H9 (cell line): ENCODE measurements at regions not wholly inside any gene's neighbourhood (a gene's known extent, or its start where the extent isn't known, plus 50 kb on each side); places are given as distances from the start of the nearest gene placed in this dataset.

Experiments used
- DNase-seq: peaks from one replicate; pipeline ENCODE4 v3.0.0-alpha.2; 2017
- H2AFZ ChIP-seq: one replicate; pipeline ENCODE4 v1.6.1; 2013; ENCODE audit warnings: mild to moderate bottlenecking, low read length, control low read depth, moderate library complexity
- H2AK5ac ChIP-seq: 2 replicates; pipeline ENCODE4 v1.6.1; 2013; ENCODE audit warnings: low read length, control low read depth, mixed read lengths; ENCODE audit not compliant: insufficient read length
- H2BK120ac ChIP-seq: one replicate; pipeline ENCODE4 v1.6.1; 2013; ENCODE audit warnings: low read depth, mild to moderate bottlenecking, low read length, control low read depth, inconsistent platforms; ENCODE audit not compliant: poor library complexity, severe bottlenecking
- H2BK12ac ChIP-seq: 2 replicates; pipeline ENCODE4 v1.6.1; 2013; ENCODE audit warnings: low read length, control low read depth, mixed read lengths, low read depth; ENCODE audit not compliant: insufficient read length
- H2BK15ac ChIP-seq: 2 replicates; pipeline ENCODE4 v1.6.1; 2013; ENCODE audit warnings: low read depth, low read length, control low read depth
- H2BK20ac ChIP-seq: one replicate; pipeline ENCODE4 v1.6.1; 2013; ENCODE audit warnings: low read depth, mild to moderate bottlenecking, low read length, control low read depth, inconsistent platforms; ENCODE audit not compliant: poor library complexity, severe bottlenecking
- H2BK5ac ChIP-seq: 2 replicates; pipeline ENCODE4 v1.6.1; 2013; ENCODE audit warnings: low read length, control low read depth, mixed read lengths; ENCODE audit not compliant: insufficient read length
- H3K14ac ChIP-seq: 2 replicates; pipeline ENCODE4 v1.6.1; 2013; ENCODE audit warnings: low read length, control low read depth; ENCODE audit not compliant: insufficient read depth
- H3K18ac ChIP-seq: 2 replicates; pipeline ENCODE4 v1.6.1; 2013; ENCODE audit warnings: low read depth, mild to moderate bottlenecking, mixed read lengths, low read length, control low read depth; ENCODE audit not compliant: insufficient read length
- H3K23ac ChIP-seq: 2 replicates; pipeline ENCODE4 v1.6.1; 2013; ENCODE audit warnings: low read length, control low read depth, mixed read lengths, low read depth; ENCODE audit not compliant: insufficient read length
- H3K23me2 ChIP-seq: 2 replicates; pipeline ENCODE4 v1.6.1; 2013; ENCODE audit warnings: low read depth, mild to moderate bottlenecking, mixed read lengths, low read length, control low read depth; ENCODE audit not compliant: insufficient read length, poor library complexity, severe bottlenecking
- H3K27ac ChIP-seq: 2 replicates; pipeline ENCODE4 v1.5.1; 2013; ENCODE audit warnings: low read length, control low read depth, mixed read lengths, low read depth; ENCODE audit not compliant: insufficient read length
- H3K27me3 ChIP-seq: 2 replicates; pipeline ENCODE4 v1.6.1; 2013; ENCODE audit warnings: low read length, control low read depth, inconsistent platforms; ENCODE audit not compliant: insufficient read depth
- H3K4ac ChIP-seq: 2 replicates; pipeline ENCODE4 v1.6.1; 2013; ENCODE audit warnings: low read depth, mild to moderate bottlenecking, control low read depth, inconsistent platforms, low read length, moderate library complexity
- H3K4me1 ChIP-seq: 2 replicates; pipeline ENCODE4 v1.6.1; 2013; ENCODE audit warnings: low read length, control low read depth, inconsistent platforms; ENCODE audit not compliant: insufficient read depth
- H3K4me2 ChIP-seq: 2 replicates; pipeline ENCODE4 v1.6.1; 2013; ENCODE audit warnings: low read length, control low read depth, mixed read lengths; ENCODE audit not compliant: insufficient read length, insufficient read depth
- H3K56ac ChIP-seq: 2 replicates; pipeline ENCODE4 v1.6.1; 2013; ENCODE audit warnings: low read depth, mild to moderate bottlenecking, mixed read lengths, low read length, control low read depth; ENCODE audit not compliant: insufficient read length
- H3K79me1 ChIP-seq: 2 replicates; pipeline ENCODE4 v1.6.1; 2013; ENCODE audit warnings: low read depth, mild to moderate bottlenecking, moderate library complexity, low read length, control low read depth, inconsistent platforms; ENCODE audit not compliant: insufficient read depth, poor library complexity, severe bottlenecking
- H3K79me2 ChIP-seq: 2 replicates; pipeline ENCODE4 v1.6.1; 2013; ENCODE audit warnings: low read length, control low read depth, inconsistent platforms; ENCODE audit not compliant: insufficient read depth
- H3K9ac ChIP-seq: 2 replicates; pipeline ENCODE4 v1.6.1; 2013; ENCODE audit warnings: low read length, control low read depth, mixed read lengths; ENCODE audit not compliant: insufficient read length; ENCODE audit errors: extremely low read depth
- H3K9me3 ChIP-seq: one replicate; pipeline ENCODE4 v1.6.1; 2013; ENCODE audit warnings: low read depth, low read length, inconsistent platforms; ENCODE audit not compliant: control insufficient read depth
- H3T11ph ChIP-seq: one replicate; pipeline ENCODE4 v1.6.1; 2013; ENCODE audit warnings: mild to moderate bottlenecking, low read length, control low read depth, inconsistent platforms
- H4K20me1 ChIP-seq: one replicate; pipeline ENCODE4 v1.6.1; 2013; ENCODE audit not compliant: control insufficient read depth, insufficient read length, insufficient read depth
- H4K5ac ChIP-seq: 2 replicates; pipeline ENCODE4 v1.6.1; 2013; ENCODE audit warnings: low read depth, mild to moderate bottlenecking, mixed read lengths, low read length, control low read depth; ENCODE audit not compliant: insufficient read length
- H4K8ac ChIP-seq: replicated peaks from 2 replicates; pipeline ENCODE4 v1.6.1; 2013; ENCODE audit warnings: low read length, control low read depth, mixed read lengths, low read depth; ENCODE audit not compliant: insufficient read length
- H4K91ac ChIP-seq: 2 replicates; pipeline ENCODE4 v1.6.1; 2013; ENCODE audit warnings: low read depth, mild to moderate bottlenecking, moderate library complexity, mixed read lengths, low read length, control low read depth; ENCODE audit not compliant: insufficient read length
- H3K27ac Mint-ChIP-seq, 3 experiments: 2 replicates in 2 of 3; 3 replicates in 1 of 3; pipeline ENCODE4 v1.8.0; 2020 to 2021; ENCODE audit warnings: mixed read lengths in 3 of 3, mild to moderate bottlenecking in 1 of 3, moderate library complexity in 1 of 3
- H3K27me3 Mint-ChIP-seq: 2 replicates; pipeline ENCODE4 v1.8.0; 2021; ENCODE audit warnings: low read depth, mild to moderate bottlenecking, moderate library complexity, mixed read lengths
- H3K36me3 Mint-ChIP-seq, 3 experiments: 2 replicates in 2 of 3; 3 replicates in 1 of 3; pipeline ENCODE4 v1.8.0; 2020 to 2021; ENCODE audit warnings: low read depth in 3 of 3, mixed read lengths in 3 of 3; ENCODE audit not compliant: insufficient read depth in 1 of 3
- H3K4me1 Mint-ChIP-seq, 2 experiments: 2 replicates each; pipeline ENCODE4 v1.8.0; 2020; ENCODE audit warnings: mixed read lengths in 2 of 2
- H3K4me3 Mint-ChIP-seq, 2 experiments: 2 replicates in 1 of 2; 3 replicates in 1 of 2; pipeline ENCODE4 v1.8.0; 2020 to 2021; ENCODE audit warnings: mild to moderate bottlenecking in 2 of 2, mixed read lengths in 2 of 2, moderate library complexity in 1 of 2
- H3K9me3 Mint-ChIP-seq, 2 experiments: 2 replicates in 1 of 2; 3 replicates in 1 of 2; pipeline ENCODE4 v1.8.0; 2020; ENCODE audit warnings: mild to moderate bottlenecking in 2 of 2, mixed read lengths in 2 of 2, moderate library complexity in 1 of 2
- CTCF ChIP-seq: fragments of 200-600 bp; sonication (generic); conservative IDR thresholded peaks from 3 replicates; pipeline ENCODE4 v1.8.0; 2021; ENCODE audit warnings: antibody characterized with exemption, mild to moderate bottlenecking
- WGBS: extraction: QIAGEN DNeasy Blood & Tissue Kit; methylation state at CpG from one replicate; pipeline ENCODE4 v1.1.7; 2013; ENCODE audit warnings: missing lambda C conversion rate, low lambda C conversion rate, mixed read lengths; ENCODE audit not compliant: insufficient read length; ENCODE audit errors: extremely low coverage; 5-methylcytosine and 5-hydroxymethylcytosine counted together

GRCh38 chr4:173449380-173449717 lies 50.4 kb upstream of the SCRG1 start:
- no peak overlapping the region for H3K4ac ChIP-seq
- no peaks in the 10 kb centered on the region for H3K4me1 ChIP-seq
- no peak overlapping the region for H3K14ac ChIP-seq
- no peak overlapping the region for H3K56ac ChIP-seq
- Mint-ChIP-seq H3K4me1 (no peaks in the 10 kb centered on the region), H3K36me3 (no peaks in the 10 kb centered on the region), H3K4me3 (no peak overlapping the region), H3K27ac (no peak overlapping the region), H3K27me3 (no peaks in the 10 kb centered on the region), H3K9me3 (no peaks in the 10 kb centered on the region)
- H3K23ac ChIP-seq = no peak overlapping the region
- H3K9ac ChIP-seq = no peak overlapping the region
- no peak overlapping the region for H2BK20ac ChIP-seq
- H2BK15ac ChIP-seq = no peak overlapping the region
- H4K8ac ChIP-seq = no peak overlapping the region
- no peak overlapping the region for H3T11ph ChIP-seq
- H3K27ac ChIP-seq = no peak overlapping the region
- H3K9me3 ChIP-seq = no peaks in the 10 kb centered on the region
- DNase-seq = no peak
- no peak overlapping the region for H2AK5ac ChIP-seq
- H3K27me3 ChIP-seq = no peaks in the 10 kb centered on the region
- H4K91ac ChIP-seq = no peak overlapping the region
- H3K4me2 ChIP-seq = no peak overlapping the region
- H3K79me1 ChIP-seq = no peaks in the 10 kb centered on the region
- no peak overlapping the region for H2BK5ac ChIP-seq
- H4K5ac ChIP-seq = no peak overlapping the region
- H3K18ac ChIP-seq = no peak overlapping the region
- TF ChIP-seq CTCF = no peak
- H2BK120ac ChIP-seq = no peak overlapping the region
- no peaks in the 10 kb centered on the region for H3K79me2 ChIP-seq
- no peaks in the 10 kb centered on the region for H3K23me2 ChIP-seq
- no peak overlapping the region for H2AFZ ChIP-seq
- H2BK12ac ChIP-seq = no peak overlapping the region
- WGBS = no CpG with 5 or more reads among the region's 3 CpGs
- no peaks in the 10 kb centered on the region for H4K20me1 ChIP-seq
